ENCODE measurements at regions not wholly inside any gene's neighbourhood (a gene's known extent, or its start where the extent isn't known, plus 50 kb on each side); places are given as distances from the start of the nearest gene placed in this dataset.

- TF ChIP-seq CTCF (IDR thresholded peaks at IDR 0.05; ENCODE audit: low read length, missing control alignments): no peak
- no peak overlapping the region for H3K4me3 ChIP-seq (replicated peaks; ENCODE audit: low read depth, low read length)
- DNase-seq (ENCODE audit: low read depth): peak; percentile 45
Measured at GRCh38 chr10:10829576-10829975, 188.1 kb upstream of the CELF2 start.

- TF ChIP-seq CTCF (IDR thresholded peaks at IDR 0.05; ENCODE audit: low read length, missing control alignments): no peak
- peak overlapping the region; percentile 15 for H3K4me3 ChIP-seq (replicated peaks; ENCODE audit: low read depth, low read length)
- peak; percentile 98 for DNase-seq (ENCODE audit: low read depth)
Measured at GRCh38 chr10:10830293-10830986, 187.2 kb upstream of the CELF2 start.

DNA sequence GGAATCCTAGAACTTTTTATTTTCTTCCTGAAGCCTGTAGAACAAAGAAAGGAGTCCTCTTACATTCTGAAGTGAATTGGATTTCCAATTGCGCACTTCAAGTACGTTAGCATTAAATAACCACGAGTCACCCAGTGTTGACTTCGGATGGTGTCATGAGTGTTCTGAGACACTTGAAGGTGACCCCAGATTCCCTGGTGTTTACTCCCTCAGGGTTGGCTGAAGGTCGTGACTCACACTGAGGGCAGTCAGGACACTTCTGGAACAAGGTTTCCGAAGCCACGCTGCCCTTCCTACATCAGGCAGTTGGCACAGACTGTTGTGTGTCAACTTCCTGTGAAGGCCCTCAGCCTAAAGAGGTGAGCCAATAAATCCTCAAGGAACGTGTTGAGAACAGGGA, 186.6 kb upstream of the CELF2 start:
- DNase-seq (ENCODE audit: low read depth): peak; percentile 96
- no peak for TF ChIP-seq CTCF (IDR thresholded peaks at IDR 0.05; ENCODE audit: low read length, missing control alignments)
- H3K4me3 ChIP-seq (replicated peaks; ENCODE audit: low read depth, low read length): peak overlapping the region; percentile 11

GRCh38 chr10:10833955-10834354, 183.7 kb upstream of the CELF2 start:
- no peak for TF ChIP-seq CTCF (IDR thresholded peaks at IDR 0.05; ENCODE audit: low read length, missing control alignments)

DNA sequence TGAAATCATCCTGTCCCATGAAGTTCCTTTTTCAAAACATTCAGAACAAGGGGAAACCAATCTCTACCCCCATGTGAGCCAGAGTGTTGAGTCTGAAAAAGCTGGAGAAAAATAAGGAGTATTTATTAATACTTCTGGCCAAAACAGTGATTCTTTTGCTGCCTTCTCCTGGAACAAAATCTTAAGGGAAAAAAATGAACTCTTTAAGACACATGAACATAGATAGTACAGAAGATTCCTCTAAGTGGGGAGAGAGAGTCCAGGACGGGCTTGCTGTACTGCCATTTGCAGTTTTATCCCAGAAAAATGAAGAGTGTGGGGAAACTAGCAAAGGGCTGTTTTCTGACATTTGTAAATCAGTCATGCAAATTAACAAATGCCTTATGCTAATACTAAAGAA, 173.4 kb upstream of the CELF2 start:
- DNase-seq (ENCODE audit: low read depth): no peak
- no peak overlapping the region for H3K4me3 ChIP-seq (replicated peaks; ENCODE audit: low read depth, low read length)
- no peak for TF ChIP-seq CTCF (IDR thresholded peaks at IDR 0.05; ENCODE audit: low read length, missing control alignments)

More at GRCh38 chr10:10833955-10834354, 183.7 kb upstream of the CELF2 start:
- DNase-seq (ENCODE audit: low read depth): no peak
- H3K4me3 ChIP-seq (replicated peaks; ENCODE audit: low read depth, low read length): no peak overlapping the region

- H3K4me3 ChIP-seq (replicated peaks; ENCODE audit: low read depth, low read length): no peak overlapping the region
- DNase-seq (ENCODE audit: low read depth): no peak
- TF ChIP-seq CTCF (IDR thresholded peaks at IDR 0.05; ENCODE audit: low read length, missing control alignments): no peak
Measured at GRCh38 chr10:10845185-10845584, 172.5 kb upstream of the CELF2 start.
